Epithelial cell of proximal tubule (primary cell): ENCODE measurements at regions not wholly inside any gene's neighbourhood (a gene's known extent, or its start where the extent isn't known, plus 50 kb on each side); places are given as distances from the start of the nearest gene placed in this dataset.

ENCODE experiments used
- DNase-seq: peaks from one replicate; pipeline ENCODE4 v3.0.0-alpha.2; 2011; ENCODE audit warnings: low read depth
- H3K4me3 ChIP-seq: 2 replicates; pipeline ENCODE4 v1.5.1; 2011; ENCODE audit warnings: low read depth, mild to moderate bottlenecking, low read length
- CTCF ChIP-seq: conservative IDR thresholded peaks from 2 replicates; pipeline ENCODE4 v1.5.1; 2012; ENCODE audit warnings: low read depth, mild to moderate bottlenecking, low read length

GRCh38 chr12:24711056-24712008 is 237.6 kb downstream of the BCAT1 start:
- no peak overlapping the region for H3K4me3 ChIP-seq
- no peak for TF ChIP-seq CTCF
- DNase-seq: no peak

GRCh38 chr12:24709216-24709615 is 239.7 kb downstream of the BCAT1 start:
- TF ChIP-seq CTCF: no peak
- no peak for DNase-seq
- no peak overlapping the region for H3K4me3 ChIP-seq

GRCh38 chr12:24708718-24709117 is 240.2 kb downstream of the BCAT1 start:
- no peak for DNase-seq
- no peak overlapping the region for H3K4me3 ChIP-seq
- TF ChIP-seq CTCF: no peak

GRCh38 chr12:24708043-24708442 is 240.9 kb downstream of the BCAT1 start:
- TF ChIP-seq CTCF: no peak
- DNase-seq: no peak

GRCh38 chr12:24707334-24707733 is 241.6 kb downstream of the BCAT1 start:
- DNase-seq: no peak
- no peak for TF ChIP-seq CTCF
- H3K4me3 ChIP-seq: no peak overlapping the region

More at GRCh38 chr12:24708043-24708442, 240.9 kb downstream of the BCAT1 start:
- no peak overlapping the region for H3K4me3 ChIP-seq

GRCh38 chr12:24705741-24706358 is 243.1 kb downstream of the BCAT1 start:
- H3K4me3 ChIP-seq: no peak overlapping the region
- TF ChIP-seq CTCF: no peak
- DNase-seq: no peak
